K562 (cell line): ENCODE measurements at regions not wholly inside any gene's neighbourhood (a gene's known extent, or its start where the extent isn't known, plus 50 kb on each side); places are given as distances from the start of the nearest gene placed in this dataset.

ENCODE experiments used
- ATAC-seq: fragments of 200-7000 bp; cut with Tn5 transposase; 3 replicates; pipeline ENCODE4 v1.9.1; 2020; ENCODE audit warnings: moderate library complexity
- BruUV-seq: library from RNA; stranded (reverse); fragments of 400-500 nt; replicated peaks from 2 replicates; lab custom pipeline; 2021; lab: Mats Ljungman, UMichigan
- CTCF ChIA-PET: fragments of 300-600 bp; formaldehyde crosslinking; extraction: SDS; loops from one replicate; lab custom pipeline; 2021; ENCODE audit warnings: low intra/inter-chr PET ratio; lab: Yijun Ruan, JAX
- POLR2A ChIA-PET: fragments of 300-600, 350-650 bp; sonication (Branson Sonifier 250); formaldehyde crosslinking; extraction: SDS; loops from one replicate; lab custom pipeline; 2021; ENCODE audit warnings: antibody characterized with exemption, inconsistent platforms; lab: Yijun Ruan, JAX
- DNase-seq, 4 experiments: peaks; one replicate each; pipeline versions ENCODE4 v3.0.0 to v3.0.0-alpha.2; 2011 to 2018; ENCODE audit warnings: low spot score in 3 of 4, mixed read lengths in 3 of 4; ENCODE audit errors: extremely low read depth in 1 of 4
- FAIRE-seq: peaks from 2 replicates; lab custom pipeline; 2011; peaks lifted over from hg19 to GRCh38; lab: Jason Lieb, UNC
- H2AFZ ChIP-seq: 2 replicates; pipeline ENCODE4 v1.6.0; 2011; ENCODE audit warnings: low read depth, low read length, control low read depth, inconsistent platforms
- H3K27ac ChIP-seq: fragments of 200-600 bp; 3 replicates; pipeline ENCODE4 v1.8.0; 2011; ENCODE audit warnings: low read depth, mild to moderate bottlenecking, control low read depth, inconsistent platforms, low read length, moderate library complexity, mixed read lengths; ENCODE audit errors: extremely low read depth
- H3K27me3 ChIP-seq, 2 experiments: fragments of 300-600 bp in 1 of 2; 2 replicates in 1 of 2; 3 replicates in 1 of 2; pipeline versions ENCODE4 v1.6.0 to v1.8.0; 2011; ENCODE audit warnings: inconsistent platforms in 2 of 2, low read length in 2 of 2, mild to moderate bottlenecking in 1 of 2, mixed read lengths in 1 of 2, moderate library complexity in 1 of 2; ENCODE audit not compliant: control insufficient read depth in 2 of 2, insufficient read depth in 2 of 2
- H3K36me3 ChIP-seq: fragments of 300-600 bp; 3 replicates; pipeline ENCODE4 v1.8.0; 2011; ENCODE audit warnings: mild to moderate bottlenecking, low read length, inconsistent platforms; ENCODE audit not compliant: control insufficient read depth, insufficient read depth
- H3K4me1 ChIP-seq, 2 experiments: fragments of 200-600 bp in 1 of 2; replicated peaks in 1 of 2; 2 replicates in 1 of 2; 3 replicates in 1 of 2; pipeline versions ENCODE4 v1.5.1 to v1.8.0; 2011; ENCODE audit warnings: inconsistent platforms in 2 of 2, low read length in 2 of 2, mild to moderate bottlenecking in 1 of 2, mixed read lengths in 1 of 2, moderate library complexity in 1 of 2; ENCODE audit not compliant: control insufficient read depth in 2 of 2, insufficient read depth in 2 of 2
- H3K4me2 ChIP-seq: 2 replicates; pipeline ENCODE4 v1.6.1; 2011; ENCODE audit warnings: low read length, control low read depth, inconsistent platforms, mixed read lengths; ENCODE audit not compliant: insufficient read depth
- H3K4me3 ChIP-seq: fragments of 200-600 bp; sonication (generic), shearing (Covaris generic); 2 replicates; pipeline ENCODE4 v1.5.1; 2016; ENCODE audit warnings: control low read depth, inconsistent platforms
- H3K79me2 ChIP-seq: fragments of 200-600 bp; 3 replicates; pipeline ENCODE4 v1.8.0; 2011; ENCODE audit warnings: low read length, inconsistent platforms; ENCODE audit not compliant: control insufficient read depth, insufficient read depth
- H3K9ac ChIP-seq, 2 experiments: 2 replicates each; pipeline versions ENCODE4 v1.6.0 to v1.6.1; 2011; ENCODE audit warnings: low read depth in 2 of 2, low read length in 2 of 2, control low read depth in 1 of 2, inconsistent platforms in 1 of 2, mild to moderate bottlenecking in 1 of 2, mixed read lengths in 1 of 2; ENCODE audit not compliant: insufficient read depth in 1 of 2
- H3K9me1 ChIP-seq: one replicate; pipeline ENCODE4 v1.6.0; 2011; ENCODE audit warnings: inconsistent platforms, mild to moderate bottlenecking, low read length, moderate library complexity; ENCODE audit not compliant: control insufficient read depth, insufficient read depth
- H3K9me3 ChIP-seq: replicated peaks from 2 replicates; pipeline ENCODE4 v1.5.1; 2011; ENCODE audit warnings: low read depth, low read length, inconsistent platforms; ENCODE audit not compliant: control insufficient read depth, insufficient read depth
- H4K20me1 ChIP-seq: replicated peaks from 2 replicates; pipeline ENCODE4 v1.6.1; 2011; ENCODE audit warnings: low read length, inconsistent platforms, mixed read lengths; ENCODE audit not compliant: control insufficient read depth, insufficient read depth
- ADNP ChIP-seq: fragments of 200-800 bp; sonication (Bioruptor generic); IDR thresholded peaks from 2 replicates; pipeline ENCODE4 v1.6.1; 2016; ENCODE audit warnings: missing genetic modification characterization, missing compliant biosample characterization
- FOS ChIP-seq: IDR thresholded peaks from 3 replicates; pipeline ENCODE4 v1.6.1; 2011; ENCODE audit not compliant: insufficient read length; ENCODE audit errors: extremely low read depth
- GABPB1 ChIP-seq: sonication (generic); formaldehyde crosslinking; IDR thresholded peaks from 2 replicates; pipeline ENCODE4 v1.8.0; 2022; ENCODE audit warnings: mild to moderate bottlenecking, missing genetic modification reagents
- HSF4 ChIP-seq: fragments of 250-450 bp; sonication (Bioruptor Pico); IDR thresholded peaks from 2 replicates; pipeline ENCODE4 v2.1.2; 2022; ENCODE audit warnings: mild to moderate bottlenecking, moderate library complexity, borderline replicate concordance
- PML ChIP-seq: IDR thresholded peaks from 2 replicates; pipeline ENCODE4 v1.6.1; 2012; ENCODE audit warnings: low read length, inconsistent platforms
- PTBP1 ChIP-seq: fragments of 200-400 bp; formaldehyde crosslinking; IDR thresholded peaks from 2 replicates; pipeline ENCODE4 v1.6.1; 2017; ENCODE audit warnings: low read depth, low read length
- SP2 ChIP-seq: IDR thresholded peaks from 2 replicates; pipeline ENCODE4 v1.6.1; 2011; ENCODE audit warnings: mild to moderate bottlenecking, low read depth, low read length, moderate library complexity; ENCODE audit not compliant: poor library complexity, severe bottlenecking; ENCODE audit errors: extremely low read depth
- ZNF217 ChIP-seq: sonication (generic); formaldehyde crosslinking; IDR thresholded peaks from 2 replicates; pipeline ENCODE4 v1.8.0; 2022; ENCODE audit warnings: mild to moderate bottlenecking, missing genetic modification reagents
- ZNF274 ChIP-seq: IDR thresholded peaks from 2 replicates; pipeline ENCODE4 v1.6.1; 2011; ENCODE audit warnings: low read depth, mild to moderate bottlenecking, low read length, moderate library complexity, borderline replicate concordance
- ZNF408 ChIP-seq: fragments of 250-450 bp; sonication (Bioruptor Pico); IDR thresholded peaks from 2 replicates; pipeline ENCODE4 v1.4.0; 2020; ENCODE audit warnings: low read depth, mild to moderate bottlenecking, moderate library complexity
- ZNF436 ChIP-seq: fragments of 250-450, 450-650 bp; sonication (Bioruptor Pico); formaldehyde crosslinking; IDR thresholded peaks from 2 replicates; pipeline ENCODE4 v1.7.0; 2020; ENCODE audit warnings: mild to moderate bottlenecking
- ZNF561 ChIP-seq: fragments of 450-650 bp; formaldehyde crosslinking; conservative IDR thresholded peaks from 2 replicates; pipeline ENCODE4 v1.4.0; 2020; ENCODE audit warnings: mild to moderate bottlenecking, moderate library complexity
- WGBS: fragments of 100-300 bp; shearing (Covaris generic); methylation state at CpG from one replicate; pipeline ENCODE4 v1.1.6; 2016; ENCODE audit warnings: low coverage, mixed read lengths; ENCODE audit not compliant: insufficient coverage; ENCODE audit errors: missing lambda C conversion rate; 5-methylcytosine and 5-hydroxymethylcytosine counted together
- in situ Hi-C: fragments of 300-500 bp; cut with MboI; formaldehyde crosslinking; loops from 4 replicates; pipeline ENCODE4 v1.15.0; 2018; ENCODE audit warnings: inconsistent platforms, mixed read lengths
- intact Hi-C: fragments of 100-400 bp; cut with micrococcal nuclease; formaldehyde crosslinking; loops from 2 replicates; pipeline ENCODE4 v1.14.2; 2022
- TF ChIP-seq, protein P1 (sequence below): fragments of 450-650 bp; formaldehyde crosslinking; IDR thresholded peaks from 2 replicates; pipeline ENCODE4 v1.4.0; 2022; ENCODE audit warnings: missing genetic modification characterization
- TF ChIP-seq, protein P2 (sequence below): fragments of 450-650 bp; IDR thresholded peaks from 2 replicates; pipeline ENCODE4 v1.6.1; 2017; ENCODE audit warnings: mild to moderate bottlenecking, moderate library complexity
- TF ChIP-seq, protein P3 (sequence below): fragments of 450-650 bp; IDR thresholded peaks from 2 replicates; pipeline ENCODE4 v1.6.1; 2016; ENCODE audit warnings: missing biosample characterization, missing genetic modification characterization
- TF ChIP-seq, protein P4 (sequence below): fragments of 450-650 bp; conservative IDR thresholded peaks from 2 replicates; pipeline ENCODE4 v1.6.1; 2016; ENCODE audit warnings: missing genetic modification characterization, low read depth, mild to moderate bottlenecking, control low read depth, missing compliant biosample characterization
- TF ChIP-seq, protein P5 (sequence below): fragments of 250-450 bp; sonication (Bioruptor Pico); IDR thresholded peaks from 2 replicates; pipeline ENCODE4 v1.9.0; 2021; ENCODE audit warnings: mild to moderate bottlenecking

DNA sequence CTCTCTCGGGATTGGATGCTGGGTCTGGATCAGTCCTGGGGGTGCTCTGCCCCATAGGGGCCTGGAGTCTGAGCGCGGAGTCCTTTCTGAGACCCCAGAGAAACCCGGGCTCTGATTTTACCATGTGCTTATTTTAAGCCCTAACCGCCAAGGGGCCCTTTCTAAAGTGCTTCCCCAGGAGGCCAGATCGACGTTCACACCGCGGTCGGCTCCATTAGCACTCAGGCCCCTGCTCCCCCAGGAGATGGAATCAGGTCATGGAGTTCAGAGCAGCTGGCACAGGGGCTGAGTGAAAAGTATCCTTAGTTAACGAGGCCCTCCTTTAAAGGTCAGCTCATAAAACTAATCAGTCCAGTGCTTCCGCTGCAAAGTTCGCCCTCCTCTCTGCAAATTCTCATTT is 159.4 kb upstream of the COBL start:
- BruUV-seq: no TSS peak
- H3K27me3 ChIP-seq: peaks cover 0 to 21% of the 10 kb centered on the region in 2 experiments; a peak in 2 of 5 replicates
- no peak for ATAC-seq
- CTCF ChIA-PET: no interaction called here
- POLR2A ChIA-PET: no interaction called here
- in situ Hi-C loops (no loop called here), intact Hi-C loops (no loop called here)
- no peaks in the 10 kb centered on the region for H3K9me3 ChIP-seq
- no peaks in the 10 kb centered on the region for H3K36me3 ChIP-seq
- FAIRE-seq: no peak
- no peak overlapping the region for H3K27ac ChIP-seq
- H3K79me2 ChIP-seq: no peaks in the 10 kb centered on the region
- no peaks in the 10 kb centered on the region for H4K20me1 ChIP-seq
- DNase-seq: no peak
- H3K4me1 ChIP-seq: peaks cover 0 to 7% of the 10 kb centered on the region in 2 experiments; a peak in 2 of 5 replicates
- 3% methylated on average over 13 of the region's 13 CpGs for WGBS
- no peaks in the 10 kb centered on the region for H3K9me1 ChIP-seq
- H3K4me3 ChIP-seq: no peak overlapping the region
- no peak overlapping the region for H3K4me2 ChIP-seq
- H3K9ac ChIP-seq: no peak overlapping the region
- H2AFZ ChIP-seq: no peak overlapping the region
- TF ChIP-seq ZNF436 (CRISPR knock-in tag): no peak
- TF ChIP-seq, protein P1, sequence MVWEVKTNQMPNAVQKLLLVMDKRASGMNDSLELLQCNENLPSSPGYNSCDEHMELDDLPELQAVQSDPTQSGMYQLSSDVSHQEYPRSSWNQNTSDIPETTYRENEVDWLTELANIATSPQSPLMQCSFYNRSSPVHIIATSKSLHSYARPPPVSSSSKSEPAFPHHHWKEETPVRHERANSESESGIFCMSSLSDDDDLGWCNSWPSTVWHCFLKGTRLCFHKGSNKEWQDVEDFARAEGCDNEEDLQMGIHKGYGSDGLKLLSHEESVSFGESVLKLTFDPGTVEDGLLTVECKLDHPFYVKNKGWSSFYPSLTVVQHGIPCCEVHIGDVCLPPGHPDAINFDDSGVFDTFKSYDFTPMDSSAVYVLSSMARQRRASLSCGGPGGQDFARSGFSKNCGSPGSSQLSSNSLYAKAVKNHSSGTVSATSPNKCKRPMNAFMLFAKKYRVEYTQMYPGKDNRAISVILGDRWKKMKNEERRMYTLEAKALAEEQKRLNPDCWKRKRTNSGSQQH (CRISPR knock-in tag): no peak
- TF ChIP-seq, protein P2, sequence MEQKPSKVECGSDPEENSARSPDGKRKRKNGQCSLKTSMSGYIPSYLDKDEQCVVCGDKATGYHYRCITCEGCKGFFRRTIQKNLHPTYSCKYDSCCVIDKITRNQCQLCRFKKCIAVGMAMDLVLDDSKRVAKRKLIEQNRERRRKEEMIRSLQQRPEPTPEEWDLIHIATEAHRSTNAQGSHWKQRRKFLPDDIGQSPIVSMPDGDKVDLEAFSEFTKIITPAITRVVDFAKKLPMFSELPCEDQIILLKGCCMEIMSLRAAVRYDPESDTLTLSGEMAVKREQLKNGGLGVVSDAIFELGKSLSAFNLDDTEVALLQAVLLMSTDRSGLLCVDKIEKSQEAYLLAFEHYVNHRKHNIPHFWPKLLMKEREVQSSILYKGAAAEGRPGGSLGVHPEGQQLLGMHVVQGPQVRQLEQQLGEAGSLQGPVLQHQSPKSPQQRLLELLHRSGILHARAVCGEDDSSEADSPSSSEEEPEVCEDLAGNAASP: no peak
- TF ChIP-seq ZNF561 (CRISPR knock-in tag): no peak
- TF ChIP-seq HSF4: no peak
- no peak for TF ChIP-seq GABPB1
- no peak for TF ChIP-seq ZNF408 (CRISPR knock-in tag)
- no peak for TF ChIP-seq ZNF217 (CRISPR knock-in tag)
- no peak for TF ChIP-seq ADNP (tag)
- TF ChIP-seq FOS: no peak
- no peak for TF ChIP-seq SP2
- TF ChIP-seq, protein P3, sequence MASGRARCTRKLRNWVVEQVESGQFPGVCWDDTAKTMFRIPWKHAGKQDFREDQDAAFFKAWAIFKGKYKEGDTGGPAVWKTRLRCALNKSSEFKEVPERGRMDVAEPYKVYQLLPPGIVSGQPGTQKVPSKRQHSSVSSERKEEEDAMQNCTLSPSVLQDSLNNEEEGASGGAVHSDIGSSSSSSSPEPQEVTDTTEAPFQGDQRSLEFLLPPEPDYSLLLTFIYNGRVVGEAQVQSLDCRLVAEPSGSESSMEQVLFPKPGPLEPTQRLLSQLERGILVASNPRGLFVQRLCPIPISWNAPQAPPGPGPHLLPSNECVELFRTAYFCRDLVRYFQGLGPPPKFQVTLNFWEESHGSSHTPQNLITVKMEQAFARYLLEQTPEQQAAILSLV (tag): no peak
- TF ChIP-seq ZNF274: no peak
- TF ChIP-seq PML: no peak
- TF ChIP-seq, protein P4, sequence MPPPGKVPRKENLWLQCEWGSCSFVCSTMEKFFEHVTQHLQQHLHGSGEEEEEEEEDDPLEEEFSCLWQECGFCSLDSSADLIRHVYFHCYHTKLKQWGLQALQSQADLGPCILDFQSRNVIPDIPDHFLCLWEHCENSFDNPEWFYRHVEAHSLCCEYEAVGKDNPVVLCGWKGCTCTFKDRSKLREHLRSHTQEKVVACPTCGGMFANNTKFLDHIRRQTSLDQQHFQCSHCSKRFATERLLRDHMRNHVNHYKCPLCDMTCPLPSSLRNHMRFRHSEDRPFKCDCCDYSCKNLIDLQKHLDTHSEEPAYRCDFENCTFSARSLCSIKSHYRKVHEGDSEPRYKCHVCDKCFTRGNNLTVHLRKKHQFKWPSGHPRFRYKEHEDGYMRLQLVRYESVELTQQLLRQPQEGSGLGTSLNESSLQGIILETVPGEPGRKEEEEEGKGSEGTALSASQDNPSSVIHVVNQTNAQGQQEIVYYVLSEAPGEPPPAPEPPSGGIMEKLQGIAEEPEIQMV (tag): no peak
- TF ChIP-seq, protein P5, sequence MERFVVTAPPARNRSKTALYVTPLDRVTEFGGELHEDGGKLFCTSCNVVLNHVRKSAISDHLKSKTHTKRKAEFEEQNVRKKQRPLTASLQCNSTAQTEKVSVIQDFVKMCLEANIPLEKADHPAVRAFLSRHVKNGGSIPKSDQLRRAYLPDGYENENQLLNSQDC (CRISPR knock-in tag): no peak
- no peak for TF ChIP-seq PTBP1
